H1 (cell line): ENCODE measurements at regions not wholly inside any gene's neighbourhood (a gene's known extent, or its start where the extent isn't known, plus 50 kb on each side); places are given as distances from the start of the nearest gene placed in this dataset.

Experiments used
- CTCF ChIA-PET: fragments of 300-600 bp; sonication (Branson Sonifier 250); formaldehyde crosslinking; loops from one replicate; lab custom pipeline; 2021; ENCODE audit not compliant: partially characterized antibody; lab: Charles Lee
- POLR2A ChIA-PET: fragments of 300-600 bp; sonication (Branson Sonifier 250); formaldehyde crosslinking; loops from one replicate; lab custom pipeline; 2021; ENCODE audit warnings: inconsistent platforms; ENCODE audit not compliant: partially characterized antibody; lab: Charles Lee
- DNase-seq, 2 experiments: peaks; one replicate each; pipeline versions ENCODE4 v3.0.0 to v3.0.0-alpha.2; 2010 to 2022; ENCODE audit warnings: low spot score in 2 of 2, low read depth in 1 of 2, mixed read lengths in 1 of 2
- FAIRE-seq: peaks from 2 replicates; lab custom pipeline; 2011; peaks lifted over from hg19 to GRCh38; lab: Jason Lieb, UNC
- H2AFZ ChIP-seq: 2 replicates; pipeline ENCODE4 v1.8.1; 2012; ENCODE audit warnings: low read length, inconsistent platforms
- H2AK5ac ChIP-seq: 2 replicates; pipeline ENCODE4 v1.6.1; 2013; ENCODE audit warnings: low read depth, low read length
- H2BK120ac ChIP-seq: replicated peaks from 2 replicates; pipeline ENCODE3; 2013; ENCODE audit warnings: low read depth, low read length, inconsistent platforms
- H2BK12ac ChIP-seq: 2 replicates; pipeline ENCODE4 v1.6.1; 2013; ENCODE audit warnings: low read depth, low read length
- H2BK15ac ChIP-seq: 2 replicates; pipeline ENCODE4 v1.6.1; 2013; ENCODE audit warnings: low read length
- H2BK20ac ChIP-seq: 2 replicates; pipeline ENCODE4 v1.6.1; 2013; ENCODE audit warnings: low read length
- H2BK5ac ChIP-seq: 2 replicates; pipeline ENCODE4 v1.6.1; 2013; ENCODE audit warnings: low read depth, low read length
- H3K14ac ChIP-seq: 2 replicates; pipeline ENCODE4 v1.6.1; 2013; ENCODE audit warnings: inconsistent platforms; ENCODE audit not compliant: insufficient read length
- H3K18ac ChIP-seq: 2 replicates; pipeline ENCODE4 v1.6.1; 2013; ENCODE audit warnings: low read length; ENCODE audit errors: extremely low read depth
- H3K23ac ChIP-seq: 2 replicates; pipeline ENCODE4 v1.6.1; 2013; ENCODE audit warnings: inconsistent platforms; ENCODE audit not compliant: insufficient read length
- H3K23me2 ChIP-seq: 2 replicates; pipeline ENCODE4 v1.6.1; 2013; ENCODE audit warnings: low read depth, low read length
- H3K27ac ChIP-seq: 2 replicates; pipeline ENCODE4 v1.6.1; 2011; ENCODE audit warnings: low read depth, low read length, inconsistent platforms
- H3K27me3 ChIP-seq, 4 experiments: replicated peaks in 1 of 4; 1 replicate in 1 of 4; 2 replicates in 3 of 4; pipeline versions ENCODE4 v1.6.1 to v1.8.1; 2011 to 2013; ENCODE audit warnings: low read length in 3 of 4, mild to moderate bottlenecking in 3 of 4, inconsistent platforms in 2 of 4, mixed read lengths in 2 of 4, moderate library complexity in 1 of 4; ENCODE audit not compliant: control insufficient read depth in 3 of 4, insufficient read depth in 3 of 4; ENCODE audit errors: extremely low read depth in 1 of 4
- H3K36me3 ChIP-seq, 4 experiments: 2 replicates each; pipeline versions ENCODE4 v1.6.1 to v1.8.1; 2011 to 2013; ENCODE audit warnings: mild to moderate bottlenecking in 4 of 4, low read length in 3 of 4, moderate library complexity in 2 of 4, control low read depth in 1 of 4, inconsistent platforms in 1 of 4; ENCODE audit not compliant: insufficient read depth in 4 of 4, control insufficient read depth in 2 of 4
- H3K4ac ChIP-seq: replicated peaks from 2 replicates; pipeline ENCODE3; 2013; ENCODE audit warnings: low read length, low read depth, mixed read lengths, inconsistent platforms; ENCODE audit not compliant: insufficient read length
- H3K4me1 ChIP-seq, 4 experiments: replicated peaks in 1 of 4; 1 replicate in 1 of 4; 2 replicates in 3 of 4; pipeline versions ENCODE4 v1.6.1 to v1.8.1; 2011 to 2013; ENCODE audit warnings: low read length in 3 of 4, inconsistent platforms in 2 of 4, mixed read lengths in 1 of 4; ENCODE audit not compliant: insufficient read depth in 4 of 4, control insufficient read depth in 3 of 4
- H3K4me2 ChIP-seq, 2 experiments: 2 replicates each; pipeline versions ENCODE4 v1.6.1 to v1.8.1; 2011 to 2013; ENCODE audit warnings: low read depth in 2 of 2, low read length in 2 of 2, control low read depth in 1 of 2, inconsistent platforms in 1 of 2, mild to moderate bottlenecking in 1 of 2; ENCODE audit not compliant: insufficient read depth in 1 of 2
- H3K4me3 ChIP-seq, 4 experiments: fragments of 200-600, 300-600 bp in 1 of 4; sonication (generic), shearing (Covaris generic), sonication (Bioruptor Twin) in 1 of 4; 2 replicates each; pipeline versions ENCODE4 v1.5.1 to v1.8.1; 2011 to 2016; ENCODE audit warnings: low read length in 4 of 4, low read depth in 3 of 4, control low read depth in 2 of 4, inconsistent platforms in 2 of 4, mild to moderate bottlenecking in 2 of 4, mixed read lengths in 1 of 4, moderate library complexity in 1 of 4; ENCODE audit not compliant: insufficient read depth in 2 of 4; ENCODE audit errors: extremely low read depth in 1 of 4
- H3K56ac ChIP-seq: replicated peaks from 2 replicates; pipeline ENCODE3; 2013; ENCODE audit warnings: low read depth, mild to moderate bottlenecking, mixed read lengths, low read length, inconsistent platforms; ENCODE audit not compliant: insufficient read length
- H3K79me1 ChIP-seq: 2 replicates; pipeline ENCODE4 v1.6.1; 2013; ENCODE audit warnings: low read depth, low read length, control low read depth
- H3K79me2 ChIP-seq, 2 experiments: 2 replicates each; pipeline versions ENCODE4 v1.6.1 to v1.8.1; 2012 to 2013; ENCODE audit warnings: low read length in 2 of 2, mild to moderate bottlenecking in 2 of 2, inconsistent platforms in 1 of 2; ENCODE audit not compliant: insufficient read depth in 2 of 2, control insufficient read depth in 1 of 2
- H3K9ac ChIP-seq, 4 experiments: replicated peaks in 1 of 4; 1 replicate in 1 of 4; 2 replicates in 3 of 4; pipeline versions ENCODE4 v1.6.1 to v1.8.1; 2011 to 2013; ENCODE audit warnings: low read depth in 3 of 4, low read length in 3 of 4, control low read depth in 2 of 4, mild to moderate bottlenecking in 2 of 4, moderate library complexity in 2 of 4, inconsistent platforms in 1 of 4; ENCODE audit errors: extremely low read depth in 1 of 4
- H3K9me3 ChIP-seq, 2 experiments: 2 replicates each; pipeline versions ENCODE4 v1.6.1 to v1.8.1; 2012 to 2013; ENCODE audit warnings: mild to moderate bottlenecking in 2 of 2, moderate library complexity in 2 of 2, control low read depth in 1 of 2, inconsistent platforms in 1 of 2, low read depth in 1 of 2, low read length in 1 of 2, mixed read lengths in 1 of 2; ENCODE audit not compliant: insufficient read depth in 2 of 2
- H4K20me1 ChIP-seq, 2 experiments: replicated peaks in 1 of 2; 2 replicates each; pipeline versions ENCODE3 to v1.8.1; 2011 to 2013; ENCODE audit warnings: inconsistent platforms in 2 of 2, low read length in 2 of 2, mild to moderate bottlenecking in 1 of 2; ENCODE audit not compliant: insufficient read depth in 2 of 2, control insufficient read depth in 1 of 2
- H4K5ac ChIP-seq: 2 replicates; pipeline ENCODE4 v1.6.1; 2013; ENCODE audit warnings: low read length, low read depth, mixed read lengths, inconsistent platforms; ENCODE audit not compliant: insufficient read length
- H4K8ac ChIP-seq: 2 replicates; pipeline ENCODE4 v1.8.0; 2013; ENCODE audit warnings: mild to moderate bottlenecking, moderate library complexity, low read length, inconsistent platforms; ENCODE audit not compliant: insufficient read depth; ENCODE audit errors: extremely low read depth
- H4K91ac ChIP-seq: replicated peaks from 2 replicates; pipeline ENCODE3; 2013; ENCODE audit warnings: low read length, mixed read lengths, inconsistent platforms; ENCODE audit not compliant: insufficient read length
- EGR1 ChIP-seq: IDR thresholded peaks from 2 replicates; pipeline ENCODE4 v1.6.1; 2011; ENCODE audit warnings: low read depth, low read length, borderline replicate concordance
- RBBP5 ChIP-seq: IDR thresholded peaks from 2 replicates; pipeline ENCODE4 v1.7.1; 2012; ENCODE audit warnings: low read depth, mild to moderate bottlenecking, inconsistent platforms, low read length, moderate library complexity, borderline replicate concordance

- no peaks in the 10 kb centered on the region for H3K9me3 ChIP-seq
- H3K4me3 ChIP-seq: no peak overlapping the region
- no peak overlapping the region for H4K5ac ChIP-seq
- no peaks in the 10 kb centered on the region for H3K36me3 ChIP-seq
- H2BK120ac ChIP-seq: no peak overlapping the region
- H2AK5ac ChIP-seq: no peak overlapping the region
- H3K9ac ChIP-seq: no peak overlapping the region
- no peak overlapping the region for H2BK5ac ChIP-seq
- no peak for DNase-seq
- no peak overlapping the region for H3K4me2 ChIP-seq
- no peak overlapping the region for H2BK20ac ChIP-seq
- no peak overlapping the region for H3K27ac ChIP-seq
- H2AFZ ChIP-seq: no peak overlapping the region
- H3K14ac ChIP-seq: no peak overlapping the region
- H3K56ac ChIP-seq: no peak overlapping the region
- no peak for TF ChIP-seq EGR1
- no peak for TF ChIP-seq RBBP5
- H3K79me2 ChIP-seq: no peaks in the 10 kb centered on the region
- H4K8ac ChIP-seq: no peak overlapping the region
- no peak overlapping the region for H3K4ac ChIP-seq
- ChIA-PET CTCF (no interaction called here), POLR2A (no interaction called here)
- no peak overlapping the region for H3K18ac ChIP-seq
- H3K79me1 ChIP-seq: no peaks in the 10 kb centered on the region
- no peaks in the 10 kb centered on the region for H3K27me3 ChIP-seq
- H3K23ac ChIP-seq: no peak overlapping the region
- H2BK12ac ChIP-seq: no peak overlapping the region
- no peak overlapping the region for H2BK15ac ChIP-seq
- no peaks in the 10 kb centered on the region; a peak in 1 of 7 replicates for H3K4me1 ChIP-seq
- no peaks in the 10 kb centered on the region for H4K20me1 ChIP-seq
- FAIRE-seq: no peak
- no peaks in the 10 kb centered on the region for H3K23me2 ChIP-seq
- H4K91ac ChIP-seq: no peak overlapping the region
Observed at GRCh38 chr14:86243158-86243557, 713.2 kb downstream of the FLRT2 start.
